Right cardiac atrium (tissue), 5 donors: ENCODE measurements at regions not wholly inside any gene's neighbourhood (a gene's known extent, or its start where the extent isn't known, plus 50 kb on each side); places are given as distances from the start of the nearest gene placed in this dataset.

ENCODE experiments used
- ATAC-seq, 2 donors: fragments of 200-7000 bp; cut with Tn5 transposase; one replicate each; pipeline versions ENCODE4 v1.8.0 to v1.9.1; 2020; ENCODE audit warnings: moderate library complexity in 2 of 2, mild to moderate bottlenecking in 1 of 2
- DNase-seq, 3 donors: peaks; one replicate each; pipeline ENCODE4 v3.0.0-alpha.2; 2020
- H3K27ac ChIP-seq: one replicate; pipeline ENCODE4 v1.5.1; 2013; ENCODE audit warnings: mild to moderate bottlenecking, low read length, control low read depth, moderate library complexity
- H3K27me3 ChIP-seq: one replicate; pipeline ENCODE4 v1.6.1; 2013; ENCODE audit not compliant: control insufficient read depth, insufficient read depth
- H3K4me1 ChIP-seq: one replicate; pipeline ENCODE4 v1.6.1; 2013; ENCODE audit warnings: low read length; ENCODE audit not compliant: control insufficient read depth, insufficient read depth
- H3K4me3 ChIP-seq: one replicate; pipeline ENCODE4 v1.5.1; 2013; ENCODE audit warnings: low read length, control low read depth
- H3K9me3 ChIP-seq: one replicate; pipeline ENCODE4 v1.6.1; 2013; ENCODE audit warnings: low read length; ENCODE audit not compliant: control insufficient read depth
- WGBS: extraction: QIAGEN DNeasy Blood & Tissue Kit; methylation state at CpG from one replicate; pipeline ENCODE4 v1.1.7; 2013; 5-methylcytosine and 5-hydroxymethylcytosine counted together
- intact Hi-C, 4 donors: fragments of 100-400 bp; cut with DNase I; formaldehyde crosslinking; loops; one replicate each; pipeline versions ENCODE4 v1.11.0 to v1.14.0; 2022 to 2023
- donor health status: healthy with polysubstance abuse.
- donor health status: DM: no; HTN: yes; CAD: no.
- donor health status: DM: no; HTN: no; CAD: no.
- donor health status: DM: no; HTN: yes; CAD: no; lungs with severe emphysema.
- donor health status: DM: yes; HTN: yes; CAD: no.

- WGBS: 74% methylated on average over 6 of the region's 6 CpGs
Measured at GRCh38 chr15:77746254-77747174, 113.8 kb upstream of the LINGO1 start.

DNA sequence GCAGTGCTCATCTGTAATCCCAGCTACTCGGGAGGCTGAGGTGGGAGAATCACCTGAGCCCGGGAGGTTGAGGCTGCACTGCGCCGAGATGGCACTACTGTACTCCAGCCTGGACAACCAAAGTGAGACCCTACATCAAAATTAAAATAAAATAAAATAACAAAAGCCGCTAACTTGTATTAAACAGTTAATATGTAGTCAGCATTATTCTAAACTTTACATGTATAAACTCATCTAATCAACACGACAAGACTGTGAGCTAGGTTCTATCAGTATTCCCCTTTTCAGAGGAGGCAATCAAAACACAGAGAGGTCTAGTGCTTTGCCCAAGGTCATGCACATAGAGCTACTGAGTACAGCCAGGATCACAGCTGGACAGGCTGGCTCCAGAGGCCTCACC, 111.7 kb upstream of the LINGO1 start:
- H3K27me3 ChIP-seq: no peaks in the 10 kb centered on the region

More at GRCh38 chr15:77746254-77747174, 113.8 kb upstream of the LINGO1 start:
- Histone ChIP-seq H3K9me3 (no peaks in the 10 kb centered on the region), H3K4me3 (no peak overlapping the region), H3K27ac (no peak overlapping the region), H3K4me1 (no peaks in the 10 kb centered on the region), H3K27me3 (no peaks in the 10 kb centered on the region)
- ATAC-seq (no peak), DNase-seq (no peak)
- intact Hi-C loops: no loop called here

DNA sequence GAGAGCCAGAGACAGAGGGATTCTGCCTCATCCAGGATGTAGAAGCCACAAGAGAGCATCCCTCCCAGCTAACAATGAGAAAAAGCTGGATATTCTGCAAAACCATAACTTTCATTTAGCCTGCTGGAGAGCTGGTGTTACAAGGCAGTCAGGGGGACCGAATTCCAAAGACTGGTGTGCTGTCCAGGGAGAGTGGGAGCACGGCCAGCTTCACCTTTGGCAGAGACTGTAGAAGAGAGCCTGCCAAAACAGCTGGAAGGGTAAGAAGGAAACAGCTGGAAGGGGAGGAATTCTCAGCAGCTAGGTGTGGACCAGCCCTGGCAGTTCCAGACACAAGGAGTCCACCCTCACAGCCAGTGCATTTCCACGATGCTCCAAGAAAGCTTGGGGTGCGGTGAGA, 109.9 kb upstream of the LINGO1 start:
- WGBS: 53% methylated on average over 4 of the region's 4 CpGs
- no peaks in the 10 kb centered on the region for H3K9me3 ChIP-seq
- no peaks in the 10 kb centered on the region for H3K4me1 ChIP-seq
- no peaks in the 10 kb centered on the region for H3K27me3 ChIP-seq
- no peak overlapping the region for H3K4me3 ChIP-seq
- DNase-seq (no peak), ATAC-seq (no peak)
- no peak overlapping the region for H3K27ac ChIP-seq
- intact Hi-C loops: no loop called here

More for the DNA sequence above, 111.7 kb upstream of the LINGO1 start:
- WGBS: 89% methylated on average over 6 of the region's 6 CpGs
- Histone ChIP-seq H3K4me3 (no peak overlapping the region), H3K4me1 (no peaks in the 10 kb centered on the region), H3K9me3 (no peaks in the 10 kb centered on the region), H3K27ac (no peak overlapping the region)
- ATAC-seq: no peak
- intact Hi-C loops: no loop called here
- DNase-seq: no peak

DNA sequence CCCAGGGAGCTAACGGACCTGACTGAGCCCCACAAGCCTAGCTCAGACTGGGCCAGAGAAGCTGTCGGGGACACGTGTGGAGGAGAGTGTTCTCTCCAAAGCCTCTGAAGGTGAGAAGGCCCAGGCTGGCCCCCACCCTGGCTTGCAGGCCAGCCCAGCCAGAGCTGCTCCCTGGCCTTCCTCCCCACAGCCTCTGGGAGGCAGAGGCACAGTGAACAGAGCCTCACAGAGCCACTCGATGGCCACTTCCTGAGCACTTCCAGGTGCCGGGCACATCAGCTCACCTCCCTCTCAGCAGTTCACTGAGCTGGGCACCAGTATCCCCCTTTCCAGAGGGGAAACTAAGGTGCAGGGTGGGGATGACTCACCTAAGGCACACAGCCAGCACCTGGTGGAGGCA, 109.4 kb upstream of the LINGO1 start:
- H3K27ac ChIP-seq: no peak overlapping the region
- H3K27me3 ChIP-seq: no peaks in the 10 kb centered on the region
- ATAC-seq (no peak), DNase-seq (no peak)
- H3K4me1 ChIP-seq: no peaks in the 10 kb centered on the region
- 69% methylated on average over 5 of the region's 5 CpGs for WGBS
- no peak overlapping the region for H3K4me3 ChIP-seq
- no peaks in the 10 kb centered on the region for H3K9me3 ChIP-seq
- intact Hi-C loops: no loop called here

DNA sequence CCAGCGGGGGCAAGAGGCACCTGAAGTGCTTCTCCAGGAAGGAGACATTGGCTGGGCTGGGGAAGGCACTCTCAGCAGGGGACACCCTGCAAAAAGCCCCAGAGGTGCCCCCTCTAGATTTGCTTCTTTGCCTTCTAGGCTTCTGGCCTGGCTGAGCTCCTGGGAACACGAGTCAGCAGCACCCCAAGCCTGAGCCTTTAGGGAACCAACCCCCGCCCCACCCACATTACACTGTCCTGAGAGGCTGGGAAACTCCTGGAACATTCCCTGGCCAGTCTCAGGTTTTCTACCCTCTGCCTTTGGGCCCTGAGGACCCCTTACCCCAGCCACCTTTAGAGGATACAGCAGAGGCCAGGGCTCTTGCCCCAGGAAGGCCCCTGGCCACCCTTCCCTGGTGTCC, 108.4 kb upstream of the LINGO1 start:
- H3K4me1 ChIP-seq: no peaks in the 10 kb centered on the region
- intact Hi-C loops: no loop called here
- DNase-seq (no peak), ATAC-seq (no peak)
- no peak overlapping the region for H3K27ac ChIP-seq
- H3K4me3 ChIP-seq: no peak overlapping the region
- 88% methylated on average over 3 of the region's 3 CpGs for WGBS
- no peaks in the 10 kb centered on the region for H3K9me3 ChIP-seq
- no peaks in the 10 kb centered on the region for H3K27me3 ChIP-seq

GRCh38 chr15:77739591-77740378, 107.1 kb upstream of the LINGO1 start:
- WGBS: 38% methylated on average over 4 of the region's 4 CpGs
- intact Hi-C loops: no loop called here
- H3K27me3 ChIP-seq: no peaks in the 10 kb centered on the region

DNA sequence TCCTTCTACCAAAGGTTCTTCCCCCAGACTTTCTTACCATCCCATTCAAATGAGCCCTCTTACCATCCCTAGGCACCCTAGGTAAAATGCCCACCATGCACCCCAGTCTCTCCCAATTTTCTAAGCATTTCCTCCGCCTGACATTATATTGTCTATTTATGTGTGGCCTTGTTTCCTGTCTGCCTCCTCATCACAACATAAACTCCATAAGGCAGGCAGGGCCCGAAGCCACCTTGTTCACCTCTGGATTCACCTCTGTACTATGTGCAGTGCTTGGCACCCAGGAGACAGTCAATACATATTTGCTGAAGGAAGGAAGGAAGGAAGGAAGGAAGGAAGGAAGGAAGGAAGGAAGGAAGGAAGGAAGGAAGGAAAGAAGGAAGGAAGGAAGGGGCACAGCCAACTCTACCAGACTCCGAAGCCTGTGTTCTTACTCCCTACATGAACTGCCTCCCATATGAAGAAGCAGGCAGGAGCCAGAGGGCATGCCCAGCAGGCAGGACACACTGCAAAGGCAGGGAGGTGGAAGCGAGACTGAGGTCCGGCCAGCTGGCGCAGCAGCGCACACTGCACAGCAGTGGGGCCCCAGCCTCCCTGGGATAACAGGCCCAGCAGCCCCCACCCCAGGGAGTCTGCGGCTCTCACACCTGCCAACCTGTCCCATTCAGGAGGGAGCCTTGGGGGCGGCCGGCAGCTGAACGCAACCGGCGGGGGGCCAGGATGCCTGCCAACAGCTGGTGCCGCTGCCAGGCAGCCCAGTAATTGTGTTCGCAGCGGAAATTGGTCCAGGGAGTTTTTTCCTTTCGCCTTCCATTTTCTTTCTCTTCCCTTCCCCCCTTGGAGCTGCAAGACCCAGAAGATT, 106.0 kb upstream of the LINGO1 start:
- intact Hi-C loops: no loop called here
- H3K27ac ChIP-seq: no peak overlapping the region
- H3K4me1 ChIP-seq: no peaks in the 10 kb centered on the region
- DNase-seq: no peak
- ATAC-seq: no peak
- H3K9me3 ChIP-seq: no peaks in the 10 kb centered on the region
- H3K27me3 ChIP-seq: no peaks in the 10 kb centered on the region
- H3K4me3 ChIP-seq: no peak overlapping the region
- WGBS: 35% methylated on average over 17 of the region's 17 CpGs

More at GRCh38 chr15:77739591-77740378, 107.1 kb upstream of the LINGO1 start:
- no peak for ATAC-seq
- H3K9me3 ChIP-seq: no peaks in the 10 kb centered on the region
- no peak overlapping the region for H3K27ac ChIP-seq
- H3K4me1 ChIP-seq: no peaks in the 10 kb centered on the region
- no peak overlapping the region for H3K4me3 ChIP-seq
- no peak for DNase-seq

- DNase-seq (no peak), ATAC-seq (no peak)
- WGBS: 76% methylated on average over 5 of the region's 5 CpGs
- no peak overlapping the region for H3K4me3 ChIP-seq
- intact Hi-C loops: no loop called here
- no peaks in the 10 kb centered on the region for H3K4me1 ChIP-seq
- no peaks in the 10 kb centered on the region for H3K9me3 ChIP-seq
- H3K27ac ChIP-seq: no peak overlapping the region
- no peaks in the 10 kb centered on the region for H3K27me3 ChIP-seq
Measured at GRCh38 chr15:77738038-77738370, 105.3 kb upstream of the LINGO1 start.

- WGBS: 47% methylated on average over 4 of the region's 4 CpGs
- H3K27me3 ChIP-seq: no peaks in the 10 kb centered on the region
- intact Hi-C loops: no loop called here
- H3K4me1 ChIP-seq: no peaks in the 10 kb centered on the region
- no peaks in the 10 kb centered on the region for H3K9me3 ChIP-seq
- ATAC-seq (no peak), DNase-seq (no peak)
- H3K27ac ChIP-seq: no peak overlapping the region
- H3K4me3 ChIP-seq: no peak overlapping the region
Measured at GRCh38 chr15:77737238-77738037, 104.7 kb upstream of the LINGO1 start.

DNA sequence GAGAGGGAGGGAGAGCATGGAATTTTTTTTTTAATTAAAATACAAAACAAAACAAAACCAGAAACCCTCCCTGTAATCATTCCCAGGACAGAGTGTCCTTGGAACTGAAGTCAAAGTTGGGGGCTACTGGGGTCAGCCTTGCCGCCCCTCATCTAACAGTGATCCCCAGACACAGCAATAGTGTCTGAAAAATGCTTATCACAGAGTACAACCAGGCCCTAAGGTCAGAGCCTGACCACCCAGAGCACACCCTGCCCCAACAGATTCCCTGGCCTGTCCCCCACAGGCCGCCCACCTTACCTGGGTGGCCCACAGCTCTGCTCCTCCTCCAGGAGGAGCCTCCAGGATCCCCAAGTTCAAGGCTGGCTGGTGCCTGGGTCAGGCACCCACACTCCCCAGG, 101.6 kb upstream of the LINGO1 start:
- intact Hi-C loops: no loop called here
- Histone ChIP-seq H3K27ac (no peak overlapping the region), H3K4me1 (no peaks in the 10 kb centered on the region), H3K4me3 (no peak overlapping the region), H3K9me3 (no peaks in the 10 kb centered on the region), H3K27me3 (no peaks in the 10 kb centered on the region)
- DNase-seq: no peak
- no peak for ATAC-seq
- 96% methylated on average over 2 of the region's 2 CpGs for WGBS
